COLO829 (cell line): ENCODE measurements at regions not wholly inside any gene's neighbourhood (a gene's known extent, or its start where the extent isn't known, plus 50 kb on each side); places are given as distances from the start of the nearest gene placed in this dataset.

ENCODE experiments used
- DNase-seq: peaks from one replicate; pipeline ENCODE4 v3.0.0; 2012; ENCODE audit warnings: low spot score

DNA sequence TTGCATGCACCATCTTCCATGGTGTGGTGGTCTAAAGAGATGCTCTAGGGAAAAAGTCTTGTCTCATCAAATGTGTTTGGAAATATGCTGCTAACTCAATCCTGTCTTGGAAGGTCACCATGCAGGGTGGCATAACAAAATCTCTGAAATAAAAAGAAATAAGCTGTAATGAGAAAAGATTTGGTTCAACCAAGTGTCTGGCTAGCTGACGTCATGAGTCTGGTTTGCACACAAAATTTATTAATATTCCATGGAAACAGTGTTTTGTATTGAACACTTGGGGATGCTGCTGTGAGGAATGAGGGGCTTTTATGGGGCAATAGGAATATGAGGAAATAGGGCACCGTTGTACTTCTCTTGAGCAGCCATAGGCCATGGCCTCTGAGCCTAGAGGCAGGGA lies 575.7 kb upstream of the CDH5 start:
- no peak for DNase-seq

GRCh38 chr16:65789161-65789945 lies 577.1 kb upstream of the CDH5 start:
- no peak for DNase-seq

DNA sequence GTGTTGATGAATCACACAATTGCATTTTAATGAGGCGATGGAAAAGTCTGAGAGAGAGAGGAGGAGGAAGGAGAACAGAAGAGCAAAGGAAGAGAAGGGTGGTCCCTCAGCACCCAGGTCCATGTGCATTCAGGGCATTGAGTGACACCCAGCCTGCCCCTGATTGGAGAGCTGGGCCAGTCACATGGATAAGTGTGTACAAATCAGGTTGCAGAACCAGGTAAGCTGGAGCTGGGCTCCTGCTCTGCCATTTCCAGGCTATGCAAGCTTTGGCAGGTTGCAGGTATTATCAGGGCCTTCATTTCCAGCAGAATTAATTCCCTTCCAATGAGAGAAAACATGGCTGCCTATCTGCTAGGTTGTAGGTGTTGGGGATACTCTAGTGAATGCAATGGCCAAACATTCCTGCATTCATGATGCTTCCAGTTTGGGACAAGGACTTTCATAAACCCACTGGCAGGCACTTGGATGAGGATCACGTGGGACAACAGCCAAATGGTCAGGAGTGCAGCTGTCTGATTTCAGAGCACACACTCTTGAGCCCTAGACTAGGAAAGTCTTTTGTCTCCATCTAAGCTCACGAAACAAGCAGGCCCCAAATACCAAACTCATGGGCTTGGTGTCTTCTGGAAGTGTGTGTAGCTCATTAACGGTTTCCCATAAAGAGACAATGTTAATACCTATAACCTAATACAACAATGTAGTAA lies 577.9 kb upstream of the CDH5 start:
- no peak for DNase-seq

DNA sequence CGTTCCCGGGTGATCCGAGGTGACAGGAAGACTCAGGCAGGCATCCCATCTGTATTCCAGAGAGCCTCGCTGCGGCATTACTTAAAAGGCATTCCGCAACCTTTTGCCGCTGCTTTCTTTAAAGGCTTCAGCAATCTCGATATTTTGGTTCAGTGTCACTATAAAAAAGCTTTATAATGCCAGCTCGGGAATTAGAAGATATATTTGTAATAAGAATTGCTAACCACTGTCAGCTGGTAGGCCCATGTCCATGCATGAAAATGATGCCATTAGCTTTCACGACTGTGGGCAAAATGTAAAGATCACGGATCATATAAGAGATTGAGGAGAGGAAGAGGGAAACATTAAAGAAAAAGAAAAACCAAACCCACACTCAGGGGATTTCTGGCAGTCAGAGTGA lies 578.6 kb upstream of the CDH5 start:
- DNase-seq = no peak

GRCh38 chr16:65786916-65787315 lies 579.6 kb upstream of the CDH5 start:
- no peak for DNase-seq

GRCh38 chr16:65783709-65784474 lies 582.6 kb upstream of the CDH5 start:
- no peak for DNase-seq

DNA sequence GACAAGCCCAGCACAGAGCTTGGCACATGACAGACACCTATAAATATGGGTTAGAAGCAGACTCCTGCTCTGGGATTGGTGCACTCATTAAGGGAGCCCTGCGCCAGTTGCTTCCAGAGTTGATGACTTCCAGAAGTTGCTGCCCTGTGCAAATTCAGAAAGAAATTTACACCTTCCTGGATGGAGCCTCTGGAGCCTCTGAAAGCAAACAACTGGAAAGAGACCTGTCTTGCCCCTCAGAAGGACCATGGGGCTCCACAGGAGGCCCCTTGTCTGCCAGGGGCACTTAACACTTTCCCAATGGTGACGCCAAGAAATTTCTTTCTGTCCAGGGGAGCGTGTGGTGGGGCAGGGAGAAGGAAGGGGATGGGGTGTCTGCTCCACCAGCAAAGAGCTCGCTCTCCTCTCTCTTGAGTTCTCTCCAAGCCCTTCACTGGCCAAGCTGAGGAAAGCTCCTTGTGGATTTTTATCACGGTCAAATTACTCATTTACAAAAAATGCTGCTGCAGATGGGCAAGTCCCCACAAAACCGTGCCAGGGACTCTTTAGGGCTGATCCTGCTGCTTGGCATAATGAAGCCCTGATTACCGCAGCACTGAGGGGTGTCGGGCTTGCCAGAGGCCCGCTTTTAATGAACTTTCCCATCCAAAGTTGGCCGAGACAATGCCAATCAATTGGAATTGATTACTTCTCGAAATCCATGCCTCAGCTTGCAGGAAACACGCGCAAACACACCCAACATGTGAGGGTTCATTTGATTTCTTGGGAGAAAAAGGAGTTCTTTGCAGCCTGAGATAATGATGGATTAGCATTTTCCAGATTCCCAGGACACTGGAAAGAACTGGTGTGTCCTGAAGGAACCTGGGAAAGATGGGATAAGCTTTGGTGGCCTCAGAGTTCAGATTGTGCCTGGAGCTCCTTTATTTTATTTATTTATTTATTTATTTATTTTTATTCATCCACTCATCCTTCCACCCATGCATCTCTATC lies 583.6 kb upstream of the CDH5 start:
- no peak for DNase-seq

- DNase-seq = no peak
Measured at GRCh38 chr16:65781855-65782254, 584.6 kb upstream of the CDH5 start.

- DNase-seq = no peak
Measured at GRCh38 chr16:65781363-65781762, 585.1 kb upstream of the CDH5 start.

DNA sequence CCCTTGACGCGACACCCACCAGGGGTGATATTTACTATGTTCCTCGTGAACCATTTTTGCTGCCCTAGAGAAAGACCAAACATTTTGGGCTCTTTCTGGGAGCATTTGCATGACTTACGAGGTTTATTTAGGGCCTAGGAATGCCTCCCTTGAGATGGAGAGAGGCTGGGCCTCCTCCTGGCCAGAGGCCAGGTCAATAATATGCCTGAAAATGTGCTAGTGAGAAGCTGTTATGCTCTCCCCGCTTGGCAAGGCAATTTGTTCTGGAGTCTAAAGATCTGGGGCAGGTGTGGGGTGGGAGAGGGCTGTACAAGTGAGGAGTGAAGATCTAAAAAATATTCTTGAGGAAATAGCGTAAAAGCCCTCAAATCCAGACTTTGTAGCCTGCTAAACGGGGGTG lies 587.3 kb upstream of the CDH5 start:
- DNase-seq = no peak

GRCh38 chr16:65776639-65777183 lies 589.8 kb upstream of the CDH5 start:
- no peak for DNase-seq

DNA sequence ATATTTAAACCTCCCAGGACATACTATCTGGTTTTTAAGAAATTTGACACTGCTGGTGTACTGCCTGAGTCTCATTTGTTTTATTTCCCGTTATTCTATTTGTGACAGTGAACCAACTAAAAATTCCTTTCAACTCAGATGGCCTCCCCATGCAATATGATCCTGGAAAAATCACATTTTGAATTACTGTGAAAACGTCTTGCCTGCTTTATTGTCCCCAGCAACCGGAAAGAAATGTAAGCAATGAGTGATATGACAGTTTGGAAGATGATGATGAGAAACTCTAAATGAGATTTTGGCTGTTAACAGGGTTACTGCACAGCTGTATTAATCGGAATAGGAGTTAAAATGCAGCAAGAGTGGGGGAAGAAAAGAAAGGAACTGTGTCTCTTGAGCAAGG lies 590.7 kb upstream of the CDH5 start:
- DNase-seq = no peak

DNA sequence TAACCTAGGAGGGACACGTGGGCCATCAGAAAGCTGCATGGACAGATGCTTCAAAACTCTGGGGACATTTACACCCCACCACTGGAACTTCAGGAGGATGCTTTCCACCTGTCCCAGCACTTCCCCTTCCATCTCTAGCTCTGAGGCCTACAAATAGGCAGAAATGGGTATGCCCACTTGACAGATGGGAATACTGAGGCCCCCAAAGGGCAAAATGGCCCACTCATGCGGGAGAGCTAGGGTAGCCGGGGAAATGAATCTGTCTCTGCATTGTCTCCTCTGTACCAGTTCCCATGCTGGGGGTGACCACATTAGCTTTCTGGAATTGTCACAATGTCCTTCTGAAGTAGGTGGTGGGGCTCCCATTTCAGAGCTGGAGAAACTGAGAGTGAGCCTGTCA lies 592.1 kb upstream of the CDH5 start:
- DNase-seq = no peak

- DNase-seq = no peak
Measured at GRCh38 chr16:65773301-65773874, 593.1 kb upstream of the CDH5 start.

- DNase-seq = no peak
Measured at GRCh38 chr16:65772134-65772732, 594.3 kb upstream of the CDH5 start.

DNA sequence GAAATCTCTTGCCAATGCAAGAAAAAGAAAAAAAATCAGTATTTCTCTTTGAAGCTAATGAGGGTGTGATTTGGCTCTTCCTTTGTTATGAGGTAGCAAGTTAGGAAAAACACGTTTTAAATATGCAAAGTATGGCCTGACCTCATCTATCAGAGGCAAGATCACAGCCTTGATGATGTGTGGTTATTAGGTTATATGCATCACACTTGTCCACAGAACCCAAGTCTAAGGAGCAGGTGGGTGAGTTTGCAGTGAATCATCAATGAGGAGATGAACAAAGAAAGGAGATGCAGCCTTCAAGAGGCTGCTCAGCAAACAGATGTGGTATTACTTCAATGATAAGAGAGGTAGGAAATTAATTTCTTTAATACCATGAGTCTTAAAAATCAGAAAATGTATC lies 594.8 kb upstream of the CDH5 start:
- DNase-seq = no peak

DNA sequence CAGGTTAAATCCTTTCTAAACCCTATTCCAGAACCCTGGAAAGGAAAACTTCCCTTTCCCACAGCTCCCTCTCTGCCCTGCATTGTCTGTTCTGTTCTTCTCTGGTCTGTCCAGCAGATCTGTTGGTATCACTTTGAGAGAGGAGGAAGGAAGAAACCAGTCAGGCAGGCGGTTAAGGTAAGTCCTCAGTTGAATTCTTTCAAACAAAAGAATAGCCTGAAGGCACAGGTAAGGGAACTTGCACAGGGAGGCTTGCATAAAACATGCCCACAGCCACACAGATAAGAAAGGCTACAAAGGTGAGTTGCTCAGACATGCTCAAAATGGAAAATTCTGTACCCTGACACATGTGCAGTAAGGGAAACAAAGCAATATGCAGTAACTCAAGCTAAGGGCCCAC lies 595.7 kb upstream of the CDH5 start:
- DNase-seq = no peak

GRCh38 chr16:65769776-65770438 lies 596.6 kb upstream of the CDH5 start:
- DNase-seq = no peak

- no peak for DNase-seq
Measured at GRCh38 chr16:65769055-65769465, 597.4 kb upstream of the CDH5 start.

DNA sequence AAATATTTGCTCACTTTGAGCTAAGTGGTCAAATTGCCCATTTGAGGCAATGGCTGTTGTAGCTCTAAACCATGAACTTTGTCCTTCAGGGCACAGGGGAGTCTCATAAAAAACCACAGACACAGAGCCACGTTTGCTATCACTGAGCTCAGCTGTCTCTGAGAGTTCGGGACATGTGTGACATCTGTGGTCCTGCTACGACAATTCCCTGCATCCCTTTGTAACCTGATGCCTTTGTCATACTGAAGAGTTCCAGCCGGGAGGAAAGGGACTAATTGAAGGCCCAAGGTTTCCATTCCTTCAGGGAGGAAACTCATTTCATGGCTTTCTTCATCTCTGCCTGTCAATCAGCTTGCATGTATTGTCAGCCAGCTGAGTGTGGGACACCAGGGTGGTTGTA lies 599.4 kb upstream of the CDH5 start:
- DNase-seq = no peak
